Suprapubic skin (tissue), 4 donors: ENCODE measurements at regions not wholly inside any gene's neighbourhood (a gene's known extent, or its start where the extent isn't known, plus 50 kb on each side); places are given as distances from the start of the nearest gene placed in this dataset.

Experiments used
- DNase-seq, 2 donors: peaks; one replicate each; pipeline ENCODE4 v3.0.0-alpha.2; 2019; ENCODE audit warnings: low spot score in 2 of 2
- H3K27ac ChIP-seq: fragments of 200-600 bp; sonication (generic); one replicate; pipeline ENCODE4 v1.5.1; 2019
- H3K27me3 ChIP-seq: fragments of 200-600 bp; sonication (generic); one replicate; pipeline ENCODE4 v1.5.1; 2019
- H3K36me3 ChIP-seq: fragments of 200-600 bp; sonication (generic); one replicate; pipeline ENCODE4 v1.5.1; 2019
- H3K4me1 ChIP-seq: fragments of 200-600 bp; sonication (generic); one replicate; pipeline ENCODE4 v1.5.1; 2019
- H3K4me3 ChIP-seq: fragments of 200-600 bp; sonication (generic); one replicate; pipeline ENCODE4 v1.5.1; 2019; ENCODE audit warnings: mild to moderate bottlenecking
- H3K9me3 ChIP-seq: fragments of 200-600 bp; sonication (generic); one replicate; pipeline ENCODE4 v1.5.1; 2019
- EP300 ChIP-seq: sonication (generic); formaldehyde crosslinking; IDR thresholded peaks from one replicate; pipeline ENCODE4 v1.6.1; 2017; ENCODE audit warnings: antibody characterized with exemption
- POLR2A ChIP-seq, 2 donors: fragments of 450-650 bp; IDR thresholded peaks; one replicate each; pipeline ENCODE4 v1.6.1; 2017; ENCODE audit warnings: antibody characterized with exemption in 2 of 2, mild to moderate bottlenecking in 2 of 2, moderate library complexity in 2 of 2
- POLR2AphosphoS5 ChIP-seq, 3 donors: sonication (generic); formaldehyde crosslinking; IDR thresholded peaks; one replicate each; pipeline ENCODE4 v1.6.1; 2017; ENCODE audit warnings: antibody characterized with exemption in 3 of 3
- WGBS: methylation state at CpG from one replicate; pipeline ENCODE4 v1.1.5; 2018; 5-methylcytosine and 5-hydroxymethylcytosine counted together
- TF ChIP-seq, protein P1 (sequence below), 2 donors: fragments of 200-600 bp in 1 of 2; fragments of 450-650 bp in 1 of 2; sonication (generic) in 1 of 2; IDR thresholded peaks; one replicate each; pipeline ENCODE4 v1.5.1; 2016 to 2019; ENCODE audit warnings: antibody characterized with exemption in 2 of 2, mild to moderate bottlenecking in 1 of 2, moderate library complexity in 1 of 2

DNA sequence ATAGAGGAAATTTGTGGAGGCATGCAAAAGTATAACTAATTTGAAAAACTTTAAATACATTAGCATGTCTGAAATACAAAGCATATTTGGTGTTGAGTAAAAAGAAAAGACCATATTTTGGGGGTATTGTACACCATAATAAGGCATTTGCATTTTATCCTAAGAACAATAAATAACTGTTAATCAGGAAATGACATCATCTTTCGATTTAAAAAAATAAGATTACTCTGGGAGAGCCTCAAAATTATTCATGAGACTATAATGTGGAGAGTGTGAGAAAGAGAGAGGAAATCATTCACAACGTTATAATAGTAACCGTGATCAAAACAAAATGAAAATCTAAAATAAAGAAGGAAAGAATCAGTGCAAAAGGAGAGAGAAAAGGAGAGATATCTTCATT is 712.3 kb upstream of the POT1 start:
- DNase-seq: no peak
- H3K4me1 ChIP-seq: no peaks in the 10 kb centered on the region
- H3K27me3 ChIP-seq: no peaks in the 10 kb centered on the region
- H3K36me3 ChIP-seq: no peaks in the 10 kb centered on the region
- H3K9me3 ChIP-seq: peaks cover 3% of the 10 kb centered on the region
- no peak overlapping the region for H3K27ac ChIP-seq
- no peak overlapping the region for H3K4me3 ChIP-seq
- TF ChIP-seq POLR2A (IDR thresholded peaks at IDR 0.05) (no peak), EP300 (no peak), POLR2AphosphoS5 (IDR thresholded peaks at IDR 0.05) (no peak)
- TF ChIP-seq, protein P1, sequence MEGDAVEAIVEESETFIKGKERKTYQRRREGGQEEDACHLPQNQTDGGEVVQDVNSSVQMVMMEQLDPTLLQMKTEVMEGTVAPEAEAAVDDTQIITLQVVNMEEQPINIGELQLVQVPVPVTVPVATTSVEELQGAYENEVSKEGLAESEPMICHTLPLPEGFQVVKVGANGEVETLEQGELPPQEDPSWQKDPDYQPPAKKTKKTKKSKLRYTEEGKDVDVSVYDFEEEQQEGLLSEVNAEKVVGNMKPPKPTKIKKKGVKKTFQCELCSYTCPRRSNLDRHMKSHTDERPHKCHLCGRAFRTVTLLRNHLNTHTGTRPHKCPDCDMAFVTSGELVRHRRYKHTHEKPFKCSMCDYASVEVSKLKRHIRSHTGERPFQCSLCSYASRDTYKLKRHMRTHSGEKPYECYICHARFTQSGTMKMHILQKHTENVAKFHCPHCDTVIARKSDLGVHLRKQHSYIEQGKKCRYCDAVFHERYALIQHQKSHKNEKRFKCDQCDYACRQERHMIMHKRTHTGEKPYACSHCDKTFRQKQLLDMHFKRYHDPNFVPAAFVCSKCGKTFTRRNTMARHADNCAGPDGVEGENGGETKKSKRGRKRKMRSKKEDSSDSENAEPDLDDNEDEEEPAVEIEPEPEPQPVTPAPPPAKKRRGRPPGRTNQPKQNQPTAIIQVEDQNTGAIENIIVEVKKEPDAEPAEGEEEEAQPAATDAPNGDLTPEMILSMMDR (IDR thresholded peaks at IDR 0.05): no peak
- WGBS: 82% methylated on average over 3 of the region's 3 CpGs

DNA sequence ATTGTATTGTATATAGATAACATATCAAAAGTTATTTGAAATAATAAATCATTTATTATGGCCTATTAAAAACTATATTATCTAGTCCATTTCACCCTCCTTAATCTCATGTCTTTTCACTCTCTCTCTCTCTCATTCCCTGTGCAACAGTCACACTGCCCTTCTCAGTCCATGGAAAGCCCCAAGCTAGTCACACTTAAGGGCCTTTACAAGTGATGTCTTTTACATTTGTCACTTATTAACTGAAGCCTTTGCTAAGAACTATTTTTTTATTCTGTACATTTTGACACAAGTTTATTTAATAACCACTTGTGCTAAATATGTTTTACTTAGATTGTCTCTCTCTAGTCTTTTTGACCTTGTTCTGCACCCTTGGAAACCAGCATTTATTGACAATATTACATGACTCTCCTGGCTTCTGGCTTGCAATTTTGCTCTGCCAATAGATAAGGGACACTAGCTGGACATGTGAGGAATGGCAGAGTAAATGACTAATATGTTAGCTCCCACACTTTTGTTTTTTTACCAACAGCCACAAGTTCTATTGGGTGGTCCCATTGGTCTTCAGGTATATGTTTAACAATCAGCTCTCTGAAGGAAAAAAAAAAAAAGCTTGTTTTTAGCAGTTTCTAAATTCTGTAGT is 706.8 kb upstream of the POT1 start:
- no peak for DNase-seq
- no peak overlapping the region for H3K4me3 ChIP-seq
- H3K4me1 ChIP-seq: no peaks in the 10 kb centered on the region
- no peaks in the 10 kb centered on the region for H3K27me3 ChIP-seq
- H3K36me3 ChIP-seq: no peaks in the 10 kb centered on the region
- TF ChIP-seq POLR2AphosphoS5 (IDR thresholded peaks at IDR 0.05) (no peak), POLR2A (IDR thresholded peaks at IDR 0.05) (no peak), EP300 (no peak)
- TF ChIP-seq, protein P1 (IDR thresholded peaks at IDR 0.05): no peak
- peaks cover 3% of the 10 kb centered on the region for H3K9me3 ChIP-seq
- no peak overlapping the region for H3K27ac ChIP-seq

DNA sequence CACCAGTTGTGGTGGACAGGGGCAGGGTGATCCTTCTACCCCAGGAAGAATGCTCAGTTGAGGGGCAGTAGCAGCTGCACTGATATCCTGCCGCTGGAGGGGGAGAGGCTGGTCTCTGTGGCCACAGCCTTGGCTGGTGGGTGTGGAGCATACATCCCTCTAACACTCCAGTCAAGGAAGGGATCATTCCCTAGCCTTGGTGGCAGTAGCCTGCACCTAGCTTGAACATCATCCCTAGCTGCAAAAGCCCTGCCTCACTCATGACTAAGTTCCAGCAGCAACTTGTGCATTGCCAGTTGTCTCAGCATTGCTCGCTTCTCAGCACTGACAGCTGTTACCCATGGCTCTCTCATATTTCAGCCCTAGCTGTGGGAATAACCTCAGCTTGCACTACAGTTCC is 688.9 kb upstream of the POT1 start:
- no peak overlapping the region for H3K4me3 ChIP-seq
- no peaks in the 10 kb centered on the region for H3K36me3 ChIP-seq
- TF ChIP-seq POLR2AphosphoS5 (IDR thresholded peaks at IDR 0.05) (no peak), POLR2A (IDR thresholded peaks at IDR 0.05) (no peak), EP300 (no peak)
- TF ChIP-seq, protein P1 (IDR thresholded peaks at IDR 0.05): no peak
- no peaks in the 10 kb centered on the region for H3K4me1 ChIP-seq
- H3K27me3 ChIP-seq: no peaks in the 10 kb centered on the region
- 90% methylated on average over 1 of the region's 2 CpGs for WGBS
- no peak overlapping the region for H3K27ac ChIP-seq
- no peak for DNase-seq
- H3K9me3 ChIP-seq: peaks cover 10% of the 10 kb centered on the region

DNA sequence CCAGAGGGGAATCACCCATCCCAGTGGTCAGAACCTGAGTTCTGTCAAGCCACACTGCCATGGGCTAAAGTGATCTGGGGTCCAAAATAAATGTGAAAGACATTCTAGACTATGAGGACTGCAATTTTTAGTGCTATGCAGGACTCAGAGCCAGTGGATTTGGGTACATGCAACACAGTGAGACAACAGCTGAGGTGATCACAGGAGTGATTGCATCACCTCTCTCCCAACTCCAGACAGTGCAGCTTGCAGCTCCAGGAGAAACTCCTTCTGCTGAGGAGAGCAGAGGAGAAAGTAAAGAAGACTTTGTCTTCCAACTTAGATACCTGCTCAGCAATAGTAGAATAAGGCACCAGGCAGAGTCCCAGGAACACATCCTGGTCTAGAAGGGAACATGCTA is 682.0 kb upstream of the POT1 start:
- DNase-seq: no peak
- Histone ChIP-seq H3K36me3 (no peaks in the 10 kb centered on the region), H3K4me3 (no peak overlapping the region), H3K4me1 (no peaks in the 10 kb centered on the region), H3K27me3 (no peaks in the 10 kb centered on the region), H3K9me3 (no peaks in the 10 kb centered on the region), H3K27ac (no peak overlapping the region)
- no peak for TF ChIP-seq EP300
- no peak for TF ChIP-seq POLR2A (IDR thresholded peaks at IDR 0.05)

DNA sequence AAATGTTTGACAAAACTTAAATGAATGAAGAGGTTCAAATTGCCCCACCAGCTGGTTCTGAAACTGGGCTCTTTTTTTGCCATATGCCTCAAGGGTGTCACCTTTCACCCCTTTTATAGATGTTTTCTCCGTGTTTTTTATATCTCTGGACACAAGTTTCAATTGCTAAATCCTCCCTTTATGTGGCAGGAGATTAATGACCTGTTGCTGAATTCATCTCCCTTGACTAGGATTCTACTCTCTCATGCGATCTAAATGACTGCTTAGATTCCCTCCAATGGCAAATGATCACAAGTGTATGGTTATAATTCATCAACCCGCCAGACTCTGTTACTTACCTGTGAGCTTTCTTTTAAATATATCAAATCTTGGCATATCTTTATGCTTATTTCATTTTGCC is 677.0 kb upstream of the POT1 start:
- Histone ChIP-seq H3K27me3 (no peaks in the 10 kb centered on the region), H3K36me3 (no peaks in the 10 kb centered on the region), H3K27ac (no peak overlapping the region), H3K4me3 (no peak overlapping the region), H3K9me3 (no peaks in the 10 kb centered on the region), H3K4me1 (no peaks in the 10 kb centered on the region)
- WGBS: 29% methylated on average over 3 of the region's 3 CpGs
- no peak for DNase-seq
- TF ChIP-seq POLR2AphosphoS5 (IDR thresholded peaks at IDR 0.05) (no peak), POLR2A (IDR thresholded peaks at IDR 0.05) (no peak), EP300 (no peak)
- TF ChIP-seq, protein P1 (IDR thresholded peaks at IDR 0.05): no peak

DNA sequence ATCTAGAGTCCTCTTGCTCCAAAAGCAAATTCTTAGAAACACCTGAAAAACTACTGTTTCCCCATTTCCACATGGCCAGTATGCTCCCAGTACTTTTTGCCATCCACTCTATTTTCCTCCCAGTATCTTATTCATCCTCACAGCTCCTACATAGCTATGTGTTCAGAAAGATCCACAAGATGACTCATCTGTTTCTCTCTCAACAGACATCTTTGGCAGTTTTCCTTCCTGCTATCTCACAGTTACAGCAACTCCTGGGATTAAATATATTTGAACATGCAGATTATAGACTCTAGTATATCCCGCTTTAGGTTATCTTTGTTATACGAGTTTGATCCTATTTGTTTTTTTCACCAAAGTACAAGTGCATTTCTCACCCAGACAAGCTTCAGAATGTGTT is 675.6 kb upstream of the POT1 start:
- DNase-seq: no peak
- Histone ChIP-seq H3K9me3 (no peaks in the 10 kb centered on the region), H3K27ac (no peak overlapping the region), H3K27me3 (no peaks in the 10 kb centered on the region), H3K4me1 (no peaks in the 10 kb centered on the region), H3K4me3 (no peak overlapping the region), H3K36me3 (no peaks in the 10 kb centered on the region)
- 80% methylated on average over 2 of the region's 2 CpGs for WGBS
- TF ChIP-seq, protein P1 (IDR thresholded peaks at IDR 0.05): no peak
